ENCODE measurements at regions not wholly inside any gene's neighbourhood (a gene's known extent, or its start where the extent isn't known, plus 50 kb on each side); places are given as distances from the start of the nearest gene placed in this dataset.
A peak's percentile ranks its signal among the peaks of the same experiment; 100 is the strongest.
"Not testable (repeated sequence)": the region's sequence is repeated elsewhere in the genome, so short reads cannot be mapped to it uniquely, and the experiment has no call there.

DNA sequence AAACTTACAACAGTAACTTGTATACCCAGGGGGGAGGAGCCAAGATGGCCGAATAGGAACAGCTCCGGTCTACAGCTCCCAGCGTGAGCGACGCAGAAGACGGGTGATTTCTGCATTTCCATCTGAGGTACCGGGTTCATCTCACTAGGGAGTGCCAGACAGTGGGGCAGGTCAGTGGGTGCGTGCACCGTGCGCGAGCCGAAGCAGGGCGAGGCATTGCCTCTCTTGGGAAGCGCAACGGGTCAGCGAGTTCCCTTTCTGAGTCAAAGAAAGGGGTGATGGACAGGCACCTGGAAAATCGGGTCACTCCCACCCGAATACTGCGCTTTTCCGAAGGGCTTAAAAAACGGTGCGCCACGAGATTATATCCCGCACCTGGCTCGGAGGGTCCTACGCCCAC lies 278.8 kb downstream of the FAM47B start:
- DNase-seq (ENCODE audit: low spot score); POLR2A ChIA-PET; CTCF ChIA-PET; H3K36me3 Mint-ChIP-seq; ATAC-seq; H3K27ac Mint-ChIP-seq; H3K4me1 Mint-ChIP-seq; H3K27me3 Mint-ChIP-seq (ENCODE audit: low read depth); H3K9me3 Mint-ChIP-seq: not testable (repeated sequence)
- H3K4me3 Mint-ChIP-seq: peak overlapping the region; percentile 35; the same call in 1 of the 2 replicates

DNA sequence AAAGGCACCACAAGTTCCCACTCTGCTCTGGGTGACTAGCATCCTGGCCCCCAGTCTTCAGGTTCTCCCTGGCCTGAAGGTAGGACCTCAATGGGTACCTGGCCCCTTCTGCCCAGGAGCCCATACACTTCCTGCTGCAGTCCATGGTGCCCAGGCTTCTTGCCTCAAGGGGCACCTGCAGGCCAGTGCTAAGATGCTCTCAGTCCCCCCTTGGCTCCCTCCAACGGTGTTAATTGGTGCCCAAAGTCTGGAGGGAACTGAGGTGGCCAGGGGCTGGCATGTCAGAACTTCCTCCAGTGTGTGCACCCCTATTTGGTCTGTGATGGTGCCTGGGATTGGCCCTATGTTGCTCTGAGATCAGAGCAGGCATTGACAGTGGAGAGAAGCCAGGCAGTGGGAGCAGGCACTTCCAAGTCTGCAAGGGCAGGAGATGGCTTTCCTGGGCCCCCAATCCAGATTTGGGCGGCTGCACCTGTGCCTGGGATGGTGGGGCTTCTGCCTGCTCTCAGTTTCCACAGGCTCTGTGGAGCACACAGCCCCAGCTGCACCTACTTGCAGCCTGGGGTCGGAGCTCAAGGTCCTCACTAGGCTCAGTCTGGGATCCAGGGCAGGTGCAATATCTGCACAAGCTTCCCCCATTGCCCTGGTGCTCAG lies 301.6 kb downstream of the FAM47B start:
- H3K27me3 Mint-ChIP-seq (ENCODE audit: low read depth): no peaks in the 10 kb centered on the region; the same call in 1 of the 2 replicates

DNA sequence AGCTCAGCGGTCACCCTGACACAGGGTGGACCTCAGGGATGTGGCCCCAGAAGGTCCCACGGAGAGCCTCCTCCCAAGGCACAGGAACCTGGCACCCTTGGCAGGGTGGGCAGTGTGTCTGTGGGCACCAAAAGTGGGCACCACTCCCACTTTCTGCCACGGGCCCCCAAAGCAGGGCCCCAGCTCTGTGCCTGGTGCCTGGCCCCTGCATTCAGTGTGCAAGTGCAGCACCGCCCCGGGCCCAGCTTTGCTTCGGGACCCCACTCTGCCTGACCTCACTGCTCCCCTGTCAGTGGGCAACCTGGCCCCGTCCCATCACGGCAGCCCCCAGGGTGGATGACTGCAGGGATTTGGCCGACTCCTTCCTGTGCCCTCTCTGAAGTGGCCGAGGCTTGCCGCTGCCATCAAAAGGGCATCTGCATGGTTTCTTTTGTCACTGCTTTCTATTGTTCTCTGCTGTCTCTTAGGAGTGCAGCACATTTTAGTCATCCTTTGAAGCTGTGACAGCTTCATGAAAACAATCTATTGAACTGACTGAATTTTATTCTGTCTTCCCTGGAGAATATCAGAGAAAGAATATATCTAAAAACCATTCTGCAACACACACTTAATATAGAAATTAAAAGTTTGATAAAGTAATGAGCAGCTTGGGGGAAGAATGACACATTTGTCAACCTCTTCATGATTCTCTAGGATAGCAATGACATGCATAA lies 302.4 kb downstream of the FAM47B start:
- Mint-ChIP-seq H3K27me3 (ENCODE audit: low read depth) (no peaks in the 10 kb centered on the region; the same call in 1 of the 2 replicates), H3K36me3 (no peaks in the 10 kb centered on the region), H3K4me3 (no peak overlapping the region), H3K27ac (no peak overlapping the region), H3K9me3 (peaks cover 6% of the 10 kb centered on the region; the same call in 1 of the 2 replicates), H3K4me1 (no peaks in the 10 kb centered on the region)
- TF ChIP-seq KAT7 (CRISPR knock-in tag; IDR thresholded peaks at IDR 0.05; ENCODE audit: borderline replicate concordance): no peak
- no peak for TF ChIP-seq TEAD1 (CRISPR knock-in tag; IDR thresholded peaks at IDR 0.05)
- no peak for TF ChIP-seq CDX4 (CRISPR knock-in tag; IDR thresholded peaks at IDR 0.05; ENCODE audit: borderline replicate concordance)
- TF ChIP-seq PRRX2 (CRISPR knock-in tag; IDR thresholded peaks at IDR 0.05): no peak
- TF ChIP-seq ZNF423 (CRISPR knock-in tag; IDR thresholded peaks at IDR 0.05): no peak
- TF ChIP-seq, protein P1, sequence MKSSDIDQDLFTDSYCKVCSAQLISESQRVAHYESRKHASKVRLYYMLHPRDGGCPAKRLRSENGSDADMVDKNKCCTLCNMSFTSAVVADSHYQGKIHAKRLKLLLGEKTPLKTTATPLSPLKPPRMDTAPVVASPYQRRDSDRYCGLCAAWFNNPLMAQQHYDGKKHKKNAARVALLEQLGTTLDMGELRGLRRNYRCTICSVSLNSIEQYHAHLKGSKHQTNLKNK (CRISPR knock-in tag; IDR thresholded peaks at IDR 0.05): no peak
- ATAC-seq (no peak), DNase-seq (ENCODE audit: low spot score) (no peak)
- POLR2A ChIA-PET: no interaction called here
- CTCF ChIA-PET: no interaction called here

More for the DNA sequence above, 301.6 kb downstream of the FAM47B start:
- Mint-ChIP-seq H3K27ac (no peak overlapping the region), H3K36me3 (no peaks in the 10 kb centered on the region), H3K9me3 (peaks cover 6% of the 10 kb centered on the region; the same call in 1 of the 2 replicates), H3K4me3 (no peak overlapping the region), H3K4me1 (no peaks in the 10 kb centered on the region)
- ATAC-seq: no peak
- no peak for DNase-seq (ENCODE audit: low spot score)
- TF ChIP-seq, protein P2, sequence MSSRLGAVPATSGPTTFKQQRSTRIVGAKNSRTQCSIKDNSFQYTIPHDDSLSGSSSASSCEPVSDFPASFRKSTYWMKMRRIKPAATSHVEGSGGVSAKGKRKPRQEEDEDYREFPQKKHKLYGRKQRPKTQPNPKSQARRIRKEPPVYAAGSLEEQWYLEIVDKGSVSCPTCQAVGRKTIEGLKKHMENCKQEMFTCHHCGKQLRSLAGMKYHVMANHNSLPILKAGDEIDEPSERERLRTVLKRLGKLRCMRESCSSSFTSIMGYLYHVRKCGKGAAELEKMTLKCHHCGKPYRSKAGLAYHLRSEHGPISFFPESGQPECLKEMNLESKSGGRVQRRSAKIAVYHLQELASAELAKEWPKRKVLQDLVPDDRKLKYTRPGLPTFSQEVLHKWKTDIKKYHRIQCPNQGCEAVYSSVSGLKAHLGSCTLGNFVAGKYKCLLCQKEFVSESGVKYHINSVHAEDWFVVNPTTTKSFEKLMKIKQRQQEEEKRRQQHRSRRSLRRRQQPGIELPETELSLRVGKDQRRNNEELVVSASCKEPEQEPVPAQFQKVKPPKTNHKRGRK (CRISPR knock-in tag; IDR thresholded peaks at IDR 0.05; ENCODE audit: borderline replicate concordance): no peak
- CTCF ChIA-PET: no interaction called here
- POLR2A ChIA-PET: no interaction called here

GRCh38 chrX:35251226-35251625 lies 308.6 kb downstream of the FAM47B start:
- CTCF ChIA-PET: no interaction called here
- H3K4me1 Mint-ChIP-seq: no peaks in the 10 kb centered on the region
- H3K9me3 Mint-ChIP-seq: peaks cover 6% of the 10 kb centered on the region; the same call in 1 of the 2 replicates
- TF ChIP-seq ZNF671 (CRISPR knock-in tag; IDR thresholded peaks at IDR 0.05) (no peak), CREM (CRISPR knock-in tag; IDR thresholded peaks at IDR 0.05) (no peak), JAZF1 (CRISPR knock-in tag; IDR thresholded peaks at IDR 0.05) (no peak), ZNF263 (CRISPR knock-in tag; IDR thresholded peaks at IDR 0.05; ENCODE audit: low read depth) (no peak), TP53 (CRISPR knock-in tag; IDR thresholded peaks at IDR 0.05) (no peak), SOX15 (CRISPR knock-in tag; IDR thresholded peaks at IDR 0.05) (no peak), MAX (CRISPR knock-in tag; IDR thresholded peaks at IDR 0.05) (no peak), ZSCAN18 (CRISPR knock-in tag; IDR thresholded peaks at IDR 0.05) (no peak), RELA (CRISPR knock-in tag; IDR thresholded peaks at IDR 0.05; ENCODE audit: borderline replicate concordance) (no peak), NR1H2 (CRISPR knock-in tag; IDR thresholded peaks at IDR 0.05) (no peak), NFE2L1 (CRISPR knock-in tag; IDR thresholded peaks at IDR 0.05) (no peak), ZNF416 (CRISPR knock-in tag; IDR thresholded peaks at IDR 0.05) (no peak), ZNF396 (CRISPR knock-in tag; IDR thresholded peaks at IDR 0.05; ENCODE audit: borderline replicate concordance) (no peak), NFATC4 (CRISPR knock-in tag; IDR thresholded peaks at IDR 0.05) (no peak), JUN (CRISPR knock-in tag; IDR thresholded peaks at IDR 0.05) (no peak)
- TF ChIP-seq, protein P3, sequence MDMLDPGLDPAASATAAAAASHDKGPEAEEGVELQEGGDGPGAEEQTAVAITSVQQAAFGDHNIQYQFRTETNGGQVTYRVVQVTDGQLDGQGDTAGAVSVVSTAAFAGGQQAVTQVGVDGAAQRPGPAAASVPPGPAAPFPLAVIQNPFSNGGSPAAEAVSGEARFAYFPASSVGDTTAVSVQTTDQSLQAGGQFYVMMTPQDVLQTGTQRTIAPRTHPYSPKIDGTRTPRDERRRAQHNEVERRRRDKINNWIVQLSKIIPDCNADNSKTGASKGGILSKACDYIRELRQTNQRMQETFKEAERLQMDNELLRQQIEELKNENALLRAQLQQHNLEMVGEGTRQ (CRISPR knock-in tag; IDR thresholded peaks at IDR 0.05): no peak

More at GRCh38 chrX:35251226-35251625, 308.6 kb downstream of the FAM47B start:
- ATAC-seq (no peak), DNase-seq (ENCODE audit: low spot score) (no peak)
- Mint-ChIP-seq H3K36me3 (no peaks in the 10 kb centered on the region), H3K27ac (no peak overlapping the region), H3K27me3 (ENCODE audit: low read depth) (no peaks in the 10 kb centered on the region; the same call in 1 of the 2 replicates), H3K4me3 (no peak overlapping the region)
- POLR2A ChIA-PET: no interaction called here
